HCEC 1CT (cell line): ENCODE measurements at regions not wholly inside any gene's neighbourhood (a gene's known extent, or its start where the extent isn't known, plus 50 kb on each side); places are given as distances from the start of the nearest gene placed in this dataset.
"Not testable (repeated sequence)": the region's sequence is repeated elsewhere in the genome, so short reads cannot be mapped to it uniquely, and the experiment has no call there.

Experiments
- DNase-seq: peaks from one replicate; pipeline ENCODE4 v3.0.0-alpha.2; 2017

- DNase-seq = no peak
These were observed 107.5 kb upstream of the SERPINE2 start for GRCh38 chr2:224146356-224147160.

GRCh38 chr2:224145751-224146355 lies 106.8 kb upstream of the SERPINE2 start:
- peak; percentile 92 for DNase-seq

- DNase-seq = no peak
These were observed 104.4 kb upstream of the SERPINE2 start for GRCh38 chr2:224143526-224143925.

- DNase-seq = peak; percentile 88
These were observed 103.6 kb upstream of the SERPINE2 start for GRCh38 chr2:224142397-224143312.

- no peak for DNase-seq
These were observed 102.2 kb upstream of the SERPINE2 start for GRCh38 chr2:224141304-224141703.

GRCh38 chr2:224137208-224137607 lies 98.1 kb upstream of the SERPINE2 start:
- DNase-seq = no peak

- DNase-seq = no peak
These were observed 97.3 kb upstream of the SERPINE2 start for GRCh38 chr2:224136396-224136795.

GRCh38 chr2:224135881-224136280 lies 96.8 kb upstream of the SERPINE2 start:
- no peak for DNase-seq

GRCh38 chr2:224134003-224134734 lies 95.1 kb upstream of the SERPINE2 start:
- no peak for DNase-seq

GRCh38 chr2:224133387-224133786 lies 94.3 kb upstream of the SERPINE2 start:
- DNase-seq = no peak

- no peak for DNase-seq
These were observed 88.9 kb upstream of the SERPINE2 start for GRCh38 chr2:224127871-224128501.

- no peak for DNase-seq
These were observed 87.4 kb upstream of the SERPINE2 start for GRCh38 chr2:224126440-224126839.

- DNase-seq = no peak
These were observed 86.9 kb upstream of the SERPINE2 start for GRCh38 chr2:224126003-224126402.

- DNase-seq = peak; percentile 25
These were observed 83.5 kb upstream of the SERPINE2 start for GRCh38 chr2:224122542-224122941.

GRCh38 chr2:224121406-224122067 lies 82.5 kb upstream of the SERPINE2 start:
- DNase-seq = no peak

- no peak for DNase-seq
These were observed 81.9 kb upstream of the SERPINE2 start for GRCh38 chr2:224120986-224121385.

- DNase-seq = not testable (repeated sequence)
These were observed 80.8 kb upstream of the SERPINE2 start for GRCh38 chr2:224119846-224120245.

GRCh38 chr2:224114428-224114827 lies 75.3 kb upstream of the SERPINE2 start:
- DNase-seq = no peak

GRCh38 chr2:224113930-224114329 lies 74.8 kb upstream of the SERPINE2 start:
- DNase-seq = not testable (repeated sequence)

- peak; percentile 76 for DNase-seq
These were observed 72.5 kb upstream of the SERPINE2 start for GRCh38 chr2:224111576-224111975.

- no peak for DNase-seq
These were observed 71.7 kb upstream of the SERPINE2 start for GRCh38 chr2:224110811-224111210.

GRCh38 chr2:224109751-224110150 lies 70.7 kb upstream of the SERPINE2 start:
- DNase-seq = no peak
